ENCODE measurements at regions not wholly inside any gene's neighbourhood (a gene's known extent, or its start where the extent isn't known, plus 50 kb on each side); places are given as distances from the start of the nearest gene placed in this dataset.

GRCh38 chr12:45615268-45615667, 114.2 kb upstream of the ARID2 start:
- no peak for DNase-seq (ENCODE audit: low spot score)
- intact Hi-C loops (cut with DNase I) = no loop called here

- intact Hi-C loops (cut with DNase I) = no loop called here
Observed at GRCh38 chr12:45619736-45620135, 109.8 kb upstream of the ARID2 start.

GRCh38 chr12:45621703-45622102, 107.8 kb upstream of the ARID2 start:
- intact Hi-C loops (cut with DNase I) = no loop called here
- no peak for DNase-seq (ENCODE audit: low spot score)

More at GRCh38 chr12:45619736-45620135, 109.8 kb upstream of the ARID2 start:
- DNase-seq (ENCODE audit: low spot score) = no peak

- intact Hi-C loops (cut with DNase I) = no loop called here
- no peak for DNase-seq (ENCODE audit: low spot score)
Observed at GRCh38 chr12:45622210-45622937, 107.1 kb upstream of the ARID2 start.

- intact Hi-C loops (cut with DNase I) = no loop called here
- no peak for DNase-seq (ENCODE audit: low spot score)
Observed at GRCh38 chr12:45623221-45623620, 106.3 kb upstream of the ARID2 start.

- intact Hi-C loops (cut with DNase I) = no loop called here
- no peak for DNase-seq (ENCODE audit: low spot score)
Observed at GRCh38 chr12:45623940-45624339, 105.6 kb upstream of the ARID2 start.

GRCh38 chr12:45626965-45627364, 102.5 kb upstream of the ARID2 start:
- intact Hi-C loops (cut with DNase I) = no loop called here
- DNase-seq (ENCODE audit: low spot score) = no peak

GRCh38 chr12:45627407-45628069, 102.0 kb upstream of the ARID2 start:
- intact Hi-C loops (cut with DNase I) = no loop called here
- DNase-seq (ENCODE audit: low spot score) = no peak

GRCh38 chr12:45629292-45629691, 100.2 kb upstream of the ARID2 start:
- intact Hi-C loops (cut with DNase I) = no loop called here
- DNase-seq (ENCODE audit: low spot score) = no peak

- intact Hi-C loops (cut with DNase I) = no loop called here
- no peak for DNase-seq (ENCODE audit: low spot score)
Observed at GRCh38 chr12:45633733-45634132, 95.8 kb upstream of the ARID2 start.

- intact Hi-C loops (cut with DNase I) = no loop called here
Observed at GRCh38 chr12:45634273-45634917, 95.1 kb upstream of the ARID2 start.

GRCh38 chr12:45637242-45637641, 92.3 kb upstream of the ARID2 start:
- intact Hi-C loops (cut with DNase I) = no loop called here
- DNase-seq (ENCODE audit: low spot score) = no peak

More at GRCh38 chr12:45634273-45634917, 95.1 kb upstream of the ARID2 start:
- DNase-seq (ENCODE audit: low spot score) = no peak

GRCh38 chr12:45637706-45638105, 91.8 kb upstream of the ARID2 start:
- intact Hi-C loops (cut with DNase I) = loop anchor here in 1 of 2 donors (2.0 kb wide), 1 partner anchor 31 kb away; no protein-coding TSS in a partner anchor
- DNase-seq (ENCODE audit: low spot score) = no peak

GRCh38 chr12:45638386-45638785, 91.1 kb upstream of the ARID2 start:
- intact Hi-C loops (cut with DNase I) = loop anchor here in 1 of 2 donors (2.0 kb wide), 1 partner anchor 30 kb away; no protein-coding TSS in a partner anchor
- DNase-seq (ENCODE audit: low spot score) = no peak

- DNase-seq (ENCODE audit: low spot score) = no peak
- intact Hi-C loops (cut with DNase I) = no loop called here
Observed at GRCh38 chr12:45644541-45644940, 85.0 kb upstream of the ARID2 start.

- intact Hi-C loops (cut with DNase I) = no loop called here
- DNase-seq (ENCODE audit: low spot score) = no peak
Observed at GRCh38 chr12:45646851-45647581, 82.5 kb upstream of the ARID2 start.

- DNase-seq (ENCODE audit: low spot score) = no peak
- intact Hi-C loops (cut with DNase I) = no loop called here
Observed at GRCh38 chr12:45648070-45648469, 81.4 kb upstream of the ARID2 start.

GRCh38 chr12:45651029-45651428, 78.5 kb upstream of the ARID2 start:
- intact Hi-C loops (cut with DNase I) = no loop called here
- no peak for DNase-seq (ENCODE audit: low spot score)

GRCh38 chr12:45654002-45654665, 75.4 kb upstream of the ARID2 start:
- DNase-seq (ENCODE audit: low spot score) = no peak
- intact Hi-C loops (cut with DNase I) = no loop called here

Data from posterior vena cava (tissue), 2 donors.